ENCODE measurements at regions not wholly inside any gene's neighbourhood (a gene's known extent, or its start where the extent isn't known, plus 50 kb on each side); places are given as distances from the start of the nearest gene placed in this dataset.

GRCh38 chr15:47095833-47096232 is 621.5 kb upstream of the SEMA6D start:
- no peak for TF ChIP-seq TAF1 (IDR thresholded peaks at IDR 0.05; ENCODE audit: low read depth)
- TF ChIP-seq TCF12 (IDR thresholded peaks at IDR 0.05; ENCODE audit: low read depth), result no peak
- TF ChIP-seq FOXM1 (IDR thresholded peaks at IDR 0.05; ENCODE audit: borderline replicate concordance, low read depth), result no peak
- no peak for TF ChIP-seq MAX (IDR thresholded peaks at IDR 0.05)
- TF ChIP-seq EGR1 (IDR thresholded peaks at IDR 0.05), result no peak
- TF ChIP-seq EP300 (IDR thresholded peaks at IDR 0.05; ENCODE audit: borderline replicate concordance), result no peak
- no peak for TF ChIP-seq ZBTB7A (IDR thresholded peaks at IDR 0.05; ENCODE audit: low read depth)
- TF ChIP-seq REST (IDR thresholded peaks at IDR 0.05; ENCODE audit: low read depth), result no peak
- no peak for TF ChIP-seq YY1 (IDR thresholded peaks at IDR 0.05; ENCODE audit: low read depth)
- TF ChIP-seq TEAD4 (IDR thresholded peaks at IDR 0.05), result no peak
